H1 (cell line): ENCODE measurements at regions not wholly inside any gene's neighbourhood (a gene's known extent, or its start where the extent isn't known, plus 50 kb on each side); places are given as distances from the start of the nearest gene placed in this dataset.

ENCODE experiments used
- CBX5 ChIP-seq: fragments of 300-800, 300-1000 bp; sonication (generic); IDR thresholded peaks from 2 replicates; pipeline ENCODE4 v1.7.1; 2016; ENCODE audit warnings: antibody characterized with exemption, low read length, low read depth
- EGR1 ChIP-seq: IDR thresholded peaks from 2 replicates; pipeline ENCODE4 v1.6.1; 2011; ENCODE audit warnings: low read depth, low read length, borderline replicate concordance
- GABPA ChIP-seq: IDR thresholded peaks from 2 replicates; pipeline ENCODE4 v1.6.1; 2011; ENCODE audit warnings: mild to moderate bottlenecking, low read length, moderate library complexity, borderline replicate concordance; ENCODE audit not compliant: insufficient read depth
- HDAC2 ChIP-seq, 2 experiments: fragments of 300-600 bp in 1 of 2; sonication (generic) in 1 of 2; IDR thresholded peaks; 2 replicates each; pipeline ENCODE4 v1.6.1; 2011 to 2012; ENCODE audit warnings: low read depth in 2 of 2, low read length in 2 of 2, mild to moderate bottlenecking in 2 of 2, moderate library complexity in 2 of 2, borderline replicate concordance in 1 of 2, inconsistent platforms in 1 of 2
- JUN ChIP-seq: IDR thresholded peaks from 2 replicates; pipeline ENCODE4 v1.6.1; 2011; ENCODE audit warnings: low read depth, mild to moderate bottlenecking, improper control_type of control experiment, low read length
- RAD21 ChIP-seq, 2 experiments: IDR thresholded peaks in 1 of 2; conservative IDR thresholded peaks in 1 of 2; 2 replicates each; pipeline ENCODE4 v1.6.1; 2011; ENCODE audit warnings: low read depth in 2 of 2, low read length in 2 of 2, improper control_type of control experiment in 1 of 2, inconsistent platforms in 1 of 2, mild to moderate bottlenecking in 1 of 2, moderate library complexity in 1 of 2
- RNF2 ChIP-seq: fragments of 200-900, 300-1000 bp; sonication (generic); IDR thresholded peaks from 2 replicates; pipeline ENCODE4 v1.7.1; 2016; ENCODE audit warnings: borderline replicate concordance, low read depth, mild to moderate bottlenecking, antibody characterized with exemption, low read length; ENCODE audit not compliant: poor library complexity, severe bottlenecking; ENCODE audit errors: missing control alignments
- SP2 ChIP-seq: IDR thresholded peaks from 2 replicates; pipeline ENCODE4 v1.6.1; 2012; ENCODE audit warnings: mild to moderate bottlenecking, low read length, inconsistent platforms
- TBP ChIP-seq: IDR thresholded peaks from 2 replicates; pipeline ENCODE4 v1.6.1; 2011; ENCODE audit warnings: low read depth, low read length, improper control_type of control experiment
- ZNF274 ChIP-seq: IDR thresholded peaks from 2 replicates; pipeline ENCODE4 v1.7.0; 2012; ENCODE audit warnings: low read length, borderline replicate concordance; ENCODE audit errors: extremely low read depth
- TF ChIP-seq, protein P1 (sequence below): fragments of 300-600 bp; sonication (generic); IDR thresholded peaks from 2 replicates; pipeline ENCODE4 v1.7.1; 2012; ENCODE audit warnings: low read length, moderate library complexity, mild to moderate bottlenecking, inconsistent platforms; ENCODE audit not compliant: insufficient replicate concordance

DNA sequence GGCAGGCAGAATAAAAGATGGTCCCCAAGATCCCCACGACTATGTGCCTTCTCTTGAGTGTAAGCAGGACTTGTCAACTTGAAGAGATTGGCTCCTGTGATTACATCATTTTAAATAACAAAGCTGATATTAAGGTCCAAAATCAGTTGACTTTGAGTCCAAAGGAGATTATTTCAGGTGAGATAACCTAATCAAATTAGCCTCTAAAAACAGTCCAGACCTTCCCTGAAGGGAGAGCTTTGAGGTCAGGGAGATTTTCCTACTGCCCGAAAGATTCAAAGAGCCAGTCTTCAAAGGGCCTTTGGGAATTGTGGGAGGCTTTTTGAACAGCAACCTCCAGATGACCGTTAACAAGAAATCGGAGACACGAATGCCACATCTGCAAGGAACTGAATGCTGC lies 51.5 kb upstream of the NCAM2 start (continued):
- TF ChIP-seq, protein P1, sequence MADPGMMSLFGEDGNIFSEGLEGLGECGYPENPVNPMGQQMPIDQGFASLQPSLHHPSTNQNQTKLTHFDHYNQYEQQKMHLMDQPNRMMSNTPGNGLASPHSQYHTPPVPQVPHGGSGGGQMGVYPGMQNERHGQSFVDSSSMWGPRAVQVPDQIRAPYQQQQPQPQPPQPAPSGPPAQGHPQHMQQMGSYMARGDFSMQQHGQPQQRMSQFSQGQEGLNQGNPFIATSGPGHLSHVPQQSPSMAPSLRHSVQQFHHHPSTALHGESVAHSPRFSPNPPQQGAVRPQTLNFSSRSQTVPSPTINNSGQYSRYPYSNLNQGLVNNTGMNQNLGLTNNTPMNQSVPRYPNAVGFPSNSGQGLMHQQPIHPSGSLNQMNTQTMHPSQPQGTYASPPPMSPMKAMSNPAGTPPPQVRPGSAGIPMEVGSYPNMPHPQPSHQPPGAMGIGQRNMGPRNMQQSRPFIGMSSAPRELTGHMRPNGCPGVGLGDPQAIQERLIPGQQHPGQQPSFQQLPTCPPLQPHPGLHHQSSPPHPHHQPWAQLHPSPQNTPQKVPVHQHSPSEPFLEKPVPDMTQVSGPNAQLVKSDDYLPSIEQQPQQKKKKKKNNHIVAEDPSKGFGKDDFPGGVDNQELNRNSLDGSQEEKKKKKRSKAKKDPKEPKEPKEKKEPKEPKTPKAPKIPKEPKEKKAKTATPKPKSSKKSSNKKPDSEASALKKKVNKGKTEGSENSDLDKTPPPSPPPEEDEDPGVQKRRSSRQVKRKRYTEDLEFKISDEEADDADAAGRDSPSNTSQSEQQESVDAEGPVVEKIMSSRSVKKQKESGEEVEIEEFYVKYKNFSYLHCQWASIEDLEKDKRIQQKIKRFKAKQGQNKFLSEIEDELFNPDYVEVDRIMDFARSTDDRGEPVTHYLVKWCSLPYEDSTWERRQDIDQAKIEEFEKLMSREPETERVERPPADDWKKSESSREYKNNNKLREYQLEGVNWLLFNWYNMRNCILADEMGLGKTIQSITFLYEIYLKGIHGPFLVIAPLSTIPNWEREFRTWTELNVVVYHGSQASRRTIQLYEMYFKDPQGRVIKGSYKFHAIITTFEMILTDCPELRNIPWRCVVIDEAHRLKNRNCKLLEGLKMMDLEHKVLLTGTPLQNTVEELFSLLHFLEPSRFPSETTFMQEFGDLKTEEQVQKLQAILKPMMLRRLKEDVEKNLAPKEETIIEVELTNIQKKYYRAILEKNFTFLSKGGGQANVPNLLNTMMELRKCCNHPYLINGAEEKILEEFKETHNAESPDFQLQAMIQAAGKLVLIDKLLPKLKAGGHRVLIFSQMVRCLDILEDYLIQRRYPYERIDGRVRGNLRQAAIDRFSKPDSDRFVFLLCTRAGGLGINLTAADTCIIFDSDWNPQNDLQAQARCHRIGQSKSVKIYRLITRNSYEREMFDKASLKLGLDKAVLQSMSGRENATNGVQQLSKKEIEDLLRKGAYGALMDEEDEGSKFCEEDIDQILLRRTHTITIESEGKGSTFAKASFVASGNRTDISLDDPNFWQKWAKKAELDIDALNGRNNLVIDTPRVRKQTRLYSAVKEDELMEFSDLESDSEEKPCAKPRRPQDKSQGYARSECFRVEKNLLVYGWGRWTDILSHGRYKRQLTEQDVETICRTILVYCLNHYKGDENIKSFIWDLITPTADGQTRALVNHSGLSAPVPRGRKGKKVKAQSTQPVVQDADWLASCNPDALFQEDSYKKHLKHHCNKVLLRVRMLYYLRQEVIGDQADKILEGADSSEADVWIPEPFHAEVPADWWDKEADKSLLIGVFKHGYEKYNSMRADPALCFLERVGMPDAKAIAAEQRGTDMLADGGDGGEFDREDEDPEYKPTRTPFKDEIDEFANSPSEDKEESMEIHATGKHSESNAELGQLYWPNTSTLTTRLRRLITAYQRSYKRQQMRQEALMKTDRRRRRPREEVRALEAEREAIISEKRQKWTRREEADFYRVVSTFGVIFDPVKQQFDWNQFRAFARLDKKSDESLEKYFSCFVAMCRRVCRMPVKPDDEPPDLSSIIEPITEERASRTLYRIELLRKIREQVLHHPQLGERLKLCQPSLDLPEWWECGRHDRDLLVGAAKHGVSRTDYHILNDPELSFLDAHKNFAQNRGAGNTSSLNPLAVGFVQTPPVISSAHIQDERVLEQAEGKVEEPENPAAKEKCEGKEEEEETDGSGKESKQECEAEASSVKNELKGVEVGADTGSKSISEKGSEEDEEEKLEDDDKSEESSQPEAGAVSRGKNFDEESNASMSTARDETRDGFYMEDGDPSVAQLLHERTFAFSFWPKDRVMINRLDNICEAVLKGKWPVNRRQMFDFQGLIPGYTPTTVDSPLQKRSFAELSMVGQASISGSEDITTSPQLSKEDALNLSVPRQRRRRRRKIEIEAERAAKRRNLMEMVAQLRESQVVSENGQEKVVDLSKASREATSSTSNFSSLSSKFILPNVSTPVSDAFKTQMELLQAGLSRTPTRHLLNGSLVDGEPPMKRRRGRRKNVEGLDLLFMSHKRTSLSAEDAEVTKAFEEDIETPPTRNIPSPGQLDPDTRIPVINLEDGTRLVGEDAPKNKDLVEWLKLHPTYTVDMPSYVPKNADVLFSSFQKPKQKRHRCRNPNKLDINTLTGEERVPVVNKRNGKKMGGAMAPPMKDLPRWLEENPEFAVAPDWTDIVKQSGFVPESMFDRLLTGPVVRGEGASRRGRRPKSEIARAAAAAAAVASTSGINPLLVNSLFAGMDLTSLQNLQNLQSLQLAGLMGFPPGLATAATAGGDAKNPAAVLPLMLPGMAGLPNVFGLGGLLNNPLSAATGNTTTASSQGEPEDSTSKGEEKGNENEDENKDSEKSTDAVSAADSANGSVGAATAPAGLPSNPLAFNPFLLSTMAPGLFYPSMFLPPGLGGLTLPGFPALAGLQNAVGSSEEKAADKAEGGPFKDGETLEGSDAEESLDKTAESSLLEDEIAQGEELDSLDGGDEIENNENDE = no peak
- TF ChIP-seq JUN (no peak), SP2 (no peak), EGR1 (no peak), TBP (no peak), GABPA (no peak), CBX5 (no peak), RAD21 (IDR thresholded peaks at IDR 0.05 in 1 of 2, conservative IDR thresholded peaks at IDR 0.05 in 1 of 2; ENCODE audit: low read depth in 2 of 2, low read length in 2 of 2) (no peak), ZNF274 (no peak), HDAC2 (IDR thresholded peaks at IDR 0.05; ENCODE audit: borderline replicate concordance in 1 of 2, low read depth in 2 of 2, low read length in 2 of 2) (no peak), RNF2 (no peak)
